ENCODE measurements at regions not wholly inside any gene's neighbourhood (a gene's known extent, or its start where the extent isn't known, plus 50 kb on each side); places are given as distances from the start of the nearest gene placed in this dataset.

DNA sequence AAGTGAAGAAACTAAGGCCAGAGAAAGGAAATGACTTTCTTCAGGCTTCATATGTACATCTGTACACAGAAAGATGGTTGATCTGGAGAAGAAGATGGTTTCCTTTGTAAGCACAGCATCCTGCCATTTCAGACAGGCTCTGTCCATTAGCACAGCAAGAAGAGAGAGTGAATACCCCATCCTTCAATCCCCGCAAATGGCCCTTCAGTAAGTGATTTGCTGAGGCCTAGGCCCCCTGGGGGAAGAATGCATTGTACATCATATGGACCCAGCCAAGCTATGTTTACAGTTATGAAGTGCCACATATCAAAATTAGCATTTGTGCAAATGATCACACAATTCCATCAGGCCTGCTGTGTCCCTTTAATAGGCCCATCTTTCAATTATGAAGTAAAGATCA is 657.4 kb downstream of the BRINP1 start:
- TF ChIP-seq, protein P1, sequence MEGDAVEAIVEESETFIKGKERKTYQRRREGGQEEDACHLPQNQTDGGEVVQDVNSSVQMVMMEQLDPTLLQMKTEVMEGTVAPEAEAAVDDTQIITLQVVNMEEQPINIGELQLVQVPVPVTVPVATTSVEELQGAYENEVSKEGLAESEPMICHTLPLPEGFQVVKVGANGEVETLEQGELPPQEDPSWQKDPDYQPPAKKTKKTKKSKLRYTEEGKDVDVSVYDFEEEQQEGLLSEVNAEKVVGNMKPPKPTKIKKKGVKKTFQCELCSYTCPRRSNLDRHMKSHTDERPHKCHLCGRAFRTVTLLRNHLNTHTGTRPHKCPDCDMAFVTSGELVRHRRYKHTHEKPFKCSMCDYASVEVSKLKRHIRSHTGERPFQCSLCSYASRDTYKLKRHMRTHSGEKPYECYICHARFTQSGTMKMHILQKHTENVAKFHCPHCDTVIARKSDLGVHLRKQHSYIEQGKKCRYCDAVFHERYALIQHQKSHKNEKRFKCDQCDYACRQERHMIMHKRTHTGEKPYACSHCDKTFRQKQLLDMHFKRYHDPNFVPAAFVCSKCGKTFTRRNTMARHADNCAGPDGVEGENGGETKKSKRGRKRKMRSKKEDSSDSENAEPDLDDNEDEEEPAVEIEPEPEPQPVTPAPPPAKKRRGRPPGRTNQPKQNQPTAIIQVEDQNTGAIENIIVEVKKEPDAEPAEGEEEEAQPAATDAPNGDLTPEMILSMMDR (IDR thresholded peaks at IDR 0.05) = no peak
- TF ChIP-seq POLR2A (IDR thresholded peaks at IDR 0.05) (no peak), EP300 (IDR thresholded peaks at IDR 0.05) (no peak), POLR2AphosphoS5 (IDR thresholded peaks at IDR 0.05) (no peak)

All from upper lobe of left lung (tissue), 4 donors.